Activated CD8-positive, alpha-beta memory T cell treated with anti-CD3 and anti-CD28 coated beads for 24 hours (primary cell): ENCODE measurements at regions not wholly inside any gene's neighbourhood (a gene's known extent, or its start where the extent isn't known, plus 50 kb on each side); places are given as distances from the start of the nearest gene placed in this dataset.
A peak's percentile ranks its signal among the peaks of the same experiment; 100 is the strongest.
"Not testable (repeated sequence)": the region's sequence is repeated elsewhere in the genome, so short reads cannot be mapped to it uniquely, and the experiment has no call there.

ENCODE experiments used
- DNase-seq: peaks from one replicate; pipeline ENCODE4 v3.0.0-alpha.2; 2020

GRCh38 chr22:23500508-23501260 is 79.4 kb downstream of the IGLL1 start:
- DNase-seq, result peak; percentile 51

GRCh38 chr22:23499845-23500500 is 80.1 kb downstream of the IGLL1 start:
- peak; percentile 15 for DNase-seq

GRCh38 chr22:23498811-23499798 is 81.0 kb downstream of the IGLL1 start:
- DNase-seq, result no peak

GRCh38 chr22:23497889-23498288 is 82.2 kb downstream of the IGLL1 start:
- not testable (repeated sequence) for DNase-seq

GRCh38 chr22:23497016-23497885 is 82.8 kb downstream of the IGLL1 start:
- DNase-seq, result peak; percentile 52

- peak; percentile 35 for DNase-seq
Measured at GRCh38 chr22:23496445-23496833, 83.7 kb downstream of the IGLL1 start.

- no peak for DNase-seq
Measured at GRCh38 chr22:23495614-23496444, 84.3 kb downstream of the IGLL1 start.

GRCh38 chr22:23494930-23495266 is 85.2 kb downstream of the IGLL1 start:
- no peak for DNase-seq

- no peak for DNase-seq
Measured at GRCh38 chr22:23485490-23485889, 94.6 kb downstream of the IGLL1 start.

- DNase-seq, result no peak
Measured at GRCh38 chr22:23484651-23485050, 95.4 kb downstream of the IGLL1 start.

GRCh38 chr22:23481369-23481768 is 98.7 kb downstream of the IGLL1 start:
- DNase-seq, result no peak

- DNase-seq, result no peak
Measured at GRCh38 chr22:23478175-23478574, 101.9 kb downstream of the IGLL1 start.

GRCh38 chr22:23474531-23474930 is 105.6 kb downstream of the IGLL1 start:
- not testable (repeated sequence) for DNase-seq

GRCh38 chr22:23473901-23474300 is 106.2 kb downstream of the IGLL1 start:
- no peak for DNase-seq

- not testable (repeated sequence) for DNase-seq
Measured at GRCh38 chr22:23472376-23472775, 107.7 kb downstream of the IGLL1 start.

- no peak for DNase-seq
Measured at GRCh38 chr22:23471698-23472097, 108.4 kb downstream of the IGLL1 start.

- no peak for DNase-seq
Measured at GRCh38 chr22:23470811-23471389, 109.2 kb downstream of the IGLL1 start.

GRCh38 chr22:23467721-23468294 is 112.3 kb downstream of the IGLL1 start:
- no peak for DNase-seq

GRCh38 chr22:23466351-23466750 is 113.7 kb downstream of the IGLL1 start:
- DNase-seq, result no peak

- DNase-seq, result not testable (repeated sequence)
Measured at GRCh38 chr22:23464796-23465195, 115.3 kb downstream of the IGLL1 start.
